Transverse colon (tissue), 4 donors: ENCODE measurements at regions not wholly inside any gene's neighbourhood (a gene's known extent, or its start where the extent isn't known, plus 50 kb on each side); places are given as distances from the start of the nearest gene placed in this dataset.

Experiments used
- EP300 ChIP-seq: sonication (generic); formaldehyde crosslinking; IDR thresholded peaks from one replicate; pipeline ENCODE4 v1.6.1; 2017; ENCODE audit warnings: antibody characterized with exemption, low read depth
- POLR2A ChIP-seq: fragments of 450-650 bp; IDR thresholded peaks from one replicate; pipeline ENCODE4 v1.6.1; 2016; ENCODE audit warnings: antibody characterized with exemption, mild to moderate bottlenecking, moderate library complexity
- POLR2AphosphoS5 ChIP-seq, 3 donors: sonication (generic); formaldehyde crosslinking; IDR thresholded peaks; one replicate each; pipeline ENCODE4 v1.6.1; 2016; ENCODE audit warnings: antibody characterized with exemption in 3 of 3
- TF ChIP-seq, protein P1 (sequence below), 5 experiments: fragments of 200-600 bp in 3 of 5; fragments of 450-650 bp in 2 of 5; sonication (generic) in 3 of 5; IDR thresholded peaks; 1 replicate in 2 of 5; 2 replicates in 3 of 5; pipeline ENCODE4 v1.5.1; 2016 to 2017; ENCODE audit warnings: antibody characterized with exemption in 5 of 5, inconsistent platforms in 3 of 5, mild to moderate bottlenecking in 2 of 5, moderate library complexity in 1 of 5

- TF ChIP-seq, protein P1, sequence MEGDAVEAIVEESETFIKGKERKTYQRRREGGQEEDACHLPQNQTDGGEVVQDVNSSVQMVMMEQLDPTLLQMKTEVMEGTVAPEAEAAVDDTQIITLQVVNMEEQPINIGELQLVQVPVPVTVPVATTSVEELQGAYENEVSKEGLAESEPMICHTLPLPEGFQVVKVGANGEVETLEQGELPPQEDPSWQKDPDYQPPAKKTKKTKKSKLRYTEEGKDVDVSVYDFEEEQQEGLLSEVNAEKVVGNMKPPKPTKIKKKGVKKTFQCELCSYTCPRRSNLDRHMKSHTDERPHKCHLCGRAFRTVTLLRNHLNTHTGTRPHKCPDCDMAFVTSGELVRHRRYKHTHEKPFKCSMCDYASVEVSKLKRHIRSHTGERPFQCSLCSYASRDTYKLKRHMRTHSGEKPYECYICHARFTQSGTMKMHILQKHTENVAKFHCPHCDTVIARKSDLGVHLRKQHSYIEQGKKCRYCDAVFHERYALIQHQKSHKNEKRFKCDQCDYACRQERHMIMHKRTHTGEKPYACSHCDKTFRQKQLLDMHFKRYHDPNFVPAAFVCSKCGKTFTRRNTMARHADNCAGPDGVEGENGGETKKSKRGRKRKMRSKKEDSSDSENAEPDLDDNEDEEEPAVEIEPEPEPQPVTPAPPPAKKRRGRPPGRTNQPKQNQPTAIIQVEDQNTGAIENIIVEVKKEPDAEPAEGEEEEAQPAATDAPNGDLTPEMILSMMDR (IDR thresholded peaks at IDR 0.05), result no peak
- TF ChIP-seq POLR2A (no peak), POLR2AphosphoS5 (IDR thresholded peaks at IDR 0.05) (no peak), EP300 (no peak)
Measured at GRCh38 chr2:82143343-82143742, 1838.8 kb upstream of the LRRTM1 start.
